Gastroesophageal sphincter (tissue), 3 donors: ENCODE measurements at regions not wholly inside any gene's neighbourhood (a gene's known extent, or its start where the extent isn't known, plus 50 kb on each side); places are given as distances from the start of the nearest gene placed in this dataset.

Experiments
- CTCF ChIP-seq, 4 experiments: fragments of 200-600 bp in 2 of 4; fragments of 450-650 bp in 2 of 4; sonication (generic) in 1 of 4; IDR thresholded peaks; one replicate each; pipeline ENCODE4 v1.5.1; 2017 to 2019; ENCODE audit warnings: antibody characterized with exemption in 4 of 4, mild to moderate bottlenecking in 2 of 4, moderate library complexity in 2 of 4
- POLR2A ChIP-seq, 2 donors: fragments of 450-650 bp; IDR thresholded peaks; one replicate each; pipeline ENCODE4 v1.6.1; 2017; ENCODE audit warnings: antibody characterized with exemption in 2 of 2, mild to moderate bottlenecking in 2 of 2, moderate library complexity in 1 of 2
- POLR2AphosphoS5 ChIP-seq: sonication (generic); formaldehyde crosslinking; IDR thresholded peaks from one replicate; pipeline ENCODE4 v1.6.1; 2017; ENCODE audit warnings: antibody characterized with exemption

DNA sequence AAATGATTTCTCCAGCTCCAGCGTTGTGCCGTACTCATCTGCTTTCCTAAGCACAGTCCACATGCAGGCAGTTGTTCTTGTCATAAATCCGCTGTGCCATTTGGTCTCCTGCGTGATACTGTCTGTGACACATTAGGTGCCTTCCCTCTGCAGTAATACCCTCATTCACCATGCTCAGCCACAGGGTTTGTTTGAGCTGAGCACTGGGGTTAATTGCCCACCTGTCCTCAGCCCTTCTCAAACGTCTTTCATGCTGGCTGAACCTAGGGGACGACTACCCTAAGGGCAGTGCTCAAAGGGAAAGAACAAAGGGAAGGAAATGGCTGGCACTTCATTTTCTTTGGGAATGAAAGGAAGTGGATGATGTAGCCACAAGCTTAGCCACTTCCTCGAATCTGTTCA, 64.2 kb upstream of the MYLIP start:
- no peak for TF ChIP-seq POLR2A (IDR thresholded peaks at IDR 0.05)
- TF ChIP-seq CTCF (IDR thresholded peaks at IDR 0.05) = no peak
- no peak for TF ChIP-seq POLR2AphosphoS5
